PC-9 (cell line): ENCODE measurements at regions not wholly inside any gene's neighbourhood (a gene's known extent, or its start where the extent isn't known, plus 50 kb on each side); places are given as distances from the start of the nearest gene placed in this dataset.

ENCODE experiments used
- BruUV-seq: library from RNA; stranded (reverse); fragments of 400-500 nt; replicated peaks from 2 replicates; lab custom pipeline; 2021; lab: Mats Ljungman, UMichigan
- CTCF ChIA-PET: fragments of 300-600 bp; sonication (Branson Sonifier 250); formaldehyde crosslinking; loops from one replicate; lab custom pipeline; 2022; ENCODE audit warnings: antibody characterized with exemption; lab: Charles Lee
- POLR2A ChIA-PET: fragments of 300-600 bp; sonication (Branson Sonifier 250); formaldehyde crosslinking; loops from one replicate; lab custom pipeline; 2022; ENCODE audit warnings: antibody characterized with exemption; ENCODE audit not compliant: unreplicated experiment; lab: Charles Lee
- DNase-seq, 2 experiments: peaks; one replicate each; pipeline versions ENCODE4 v3.0.0 to v3.0.0-alpha.2; 2015 to 2022; ENCODE audit warnings: mixed read lengths in 1 of 2
- H2AFZ ChIP-seq: fragments of 200-600 bp; sonication (generic); 2 replicates; pipeline ENCODE4 v1.8.1; 2017; ENCODE audit warnings: antibody characterized with exemption
- H3F3A ChIP-seq: fragments of 200-600 bp; sonication (generic); 2 replicates; pipeline ENCODE4 v1.8.1; 2017; ENCODE audit warnings: antibody characterized with exemption, mild to moderate bottlenecking, low read depth; ENCODE audit not compliant: insufficient read depth
- H3K27ac ChIP-seq: fragments of 200-600 bp; sonication (generic); 2 replicates; pipeline ENCODE4 v1.6.1; 2016; ENCODE audit warnings: mixed run types
- H3K27me3 ChIP-seq: fragments of 200-600 bp; sonication (generic); 2 replicates; pipeline ENCODE4 v1.6.1; 2016; ENCODE audit warnings: low read depth, mixed run types; ENCODE audit not compliant: insufficient read depth
- H3K36me3 ChIP-seq: fragments of 200-600 bp; sonication (generic); 2 replicates; pipeline ENCODE4 v1.6.1; 2016; ENCODE audit warnings: low read depth, mixed run types
- H3K4me1 ChIP-seq: fragments of 200-600 bp; sonication (generic); replicated peaks from 2 replicates; pipeline ENCODE4 v1.6.1; 2016; ENCODE audit warnings: mixed run types; ENCODE audit not compliant: insufficient read depth
- H3K4me2 ChIP-seq: fragments of 200-600 bp; sonication (generic); 2 replicates; pipeline ENCODE4 v1.6.1; 2017; ENCODE audit warnings: mixed run types
- H3K4me3 ChIP-seq: fragments of 200-600 bp; sonication (generic); 2 replicates; pipeline ENCODE4 v1.6.1; 2016; ENCODE audit warnings: mixed run types
- H3K79me2 ChIP-seq: fragments of 200-600 bp; sonication (generic); 2 replicates; pipeline ENCODE4 v1.6.1; 2017; ENCODE audit warnings: low read depth, mixed run types
- H3K9me2 ChIP-seq: fragments of 200-600 bp; sonication (generic); 2 replicates; pipeline ENCODE4 v1.8.1; 2017; ENCODE audit warnings: mild to moderate bottlenecking; ENCODE audit not compliant: insufficient read depth
- H3K9me3 ChIP-seq: fragments of 200-600 bp; sonication (generic); 2 replicates; pipeline ENCODE4 v1.8.1; 2016; ENCODE audit warnings: low read depth; ENCODE audit not compliant: insufficient read depth
- H4K20me1 ChIP-seq: fragments of 200-600 bp; sonication (generic); 2 replicates; pipeline ENCODE4 v1.8.1; 2017; ENCODE audit not compliant: insufficient read depth
- EZH2 ChIP-seq: fragments of 200-600 bp; sonication (generic); IDR thresholded peaks from 2 replicates; pipeline ENCODE4 v1.8.0; 2017; ENCODE audit warnings: antibody characterized with exemption, low read depth
- intact Hi-C: fragments of 100-400 bp; cut with micrococcal nuclease; formaldehyde crosslinking; loops from one replicate; pipeline ENCODE4 v1.10.0; 2022; ENCODE audit not compliant: unreplicated experiment
- TF ChIP-seq, protein P1 (sequence below): fragments of 200-600 bp; sonication (generic); conservative IDR thresholded peaks from 2 replicates; pipeline ENCODE4 v1.6.1; 2017; ENCODE audit warnings: mixed run types, antibody characterized with exemption, mild to moderate bottlenecking, moderate library complexity

DNA sequence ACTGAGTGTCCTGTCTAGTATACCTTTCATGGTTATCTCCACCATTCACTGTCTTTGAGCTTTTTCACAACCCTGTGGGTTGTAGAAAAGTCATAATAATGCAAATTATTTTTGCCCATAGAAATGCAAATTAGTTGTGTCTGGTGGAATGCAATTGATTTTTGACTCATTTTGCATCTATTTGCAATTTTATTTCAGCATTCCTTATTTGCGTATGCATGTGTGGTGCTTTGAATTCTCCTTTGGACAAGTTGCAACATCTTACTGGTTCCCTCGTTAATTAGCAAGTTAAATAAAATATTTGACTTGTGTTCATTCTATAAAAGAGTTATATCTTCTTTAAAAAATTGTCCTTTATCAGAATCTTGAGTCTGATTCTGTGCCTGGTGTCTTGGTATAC lies 297.3 kb upstream of the CASK start:
- H3K79me2 ChIP-seq, result no peaks in the 10 kb centered on the region
- H4K20me1 ChIP-seq, result no peaks in the 10 kb centered on the region
- H3K4me1 ChIP-seq, result no peaks in the 10 kb centered on the region
- intact Hi-C loops, result no loop called here
- H3K36me3 ChIP-seq, result no peaks in the 10 kb centered on the region
- H3K27ac ChIP-seq, result no peak overlapping the region
- no peaks in the 10 kb centered on the region for H3F3A ChIP-seq
- no peak overlapping the region for H3K4me3 ChIP-seq
- H2AFZ ChIP-seq, result no peak overlapping the region
- POLR2A ChIA-PET, result no interaction called here
- H3K9me3 ChIP-seq, result no peaks in the 10 kb centered on the region
- TF ChIP-seq EZH2, result no peak
- TF ChIP-seq, protein P1, sequence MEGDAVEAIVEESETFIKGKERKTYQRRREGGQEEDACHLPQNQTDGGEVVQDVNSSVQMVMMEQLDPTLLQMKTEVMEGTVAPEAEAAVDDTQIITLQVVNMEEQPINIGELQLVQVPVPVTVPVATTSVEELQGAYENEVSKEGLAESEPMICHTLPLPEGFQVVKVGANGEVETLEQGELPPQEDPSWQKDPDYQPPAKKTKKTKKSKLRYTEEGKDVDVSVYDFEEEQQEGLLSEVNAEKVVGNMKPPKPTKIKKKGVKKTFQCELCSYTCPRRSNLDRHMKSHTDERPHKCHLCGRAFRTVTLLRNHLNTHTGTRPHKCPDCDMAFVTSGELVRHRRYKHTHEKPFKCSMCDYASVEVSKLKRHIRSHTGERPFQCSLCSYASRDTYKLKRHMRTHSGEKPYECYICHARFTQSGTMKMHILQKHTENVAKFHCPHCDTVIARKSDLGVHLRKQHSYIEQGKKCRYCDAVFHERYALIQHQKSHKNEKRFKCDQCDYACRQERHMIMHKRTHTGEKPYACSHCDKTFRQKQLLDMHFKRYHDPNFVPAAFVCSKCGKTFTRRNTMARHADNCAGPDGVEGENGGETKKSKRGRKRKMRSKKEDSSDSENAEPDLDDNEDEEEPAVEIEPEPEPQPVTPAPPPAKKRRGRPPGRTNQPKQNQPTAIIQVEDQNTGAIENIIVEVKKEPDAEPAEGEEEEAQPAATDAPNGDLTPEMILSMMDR, result no peak
- CTCF ChIA-PET, result no interaction called here
- BruUV-seq, result no TSS peak
- no peak for DNase-seq
- H3K27me3 ChIP-seq, result no peaks in the 10 kb centered on the region
- no peak overlapping the region for H3K4me2 ChIP-seq
- H3K9me2 ChIP-seq, result no peaks in the 10 kb centered on the region

- no peak for DNase-seq
- H3K9me2 ChIP-seq, result no peaks in the 10 kb centered on the region
- CTCF ChIA-PET, result no interaction called here
- BruUV-seq, result no TSS peak
- H3K27me3 ChIP-seq, result no peaks in the 10 kb centered on the region
- no peaks in the 10 kb centered on the region for H3K36me3 ChIP-seq
- no peaks in the 10 kb centered on the region for H3F3A ChIP-seq
- no peak overlapping the region for H3K27ac ChIP-seq
- H4K20me1 ChIP-seq, result no peaks in the 10 kb centered on the region
- no peak overlapping the region for H2AFZ ChIP-seq
- POLR2A ChIA-PET, result no interaction called here
- H3K4me3 ChIP-seq, result no peak overlapping the region
- intact Hi-C loops, result no loop called here
- no peak overlapping the region for H3K4me2 ChIP-seq
- H3K79me2 ChIP-seq, result no peaks in the 10 kb centered on the region
- no peaks in the 10 kb centered on the region for H3K9me3 ChIP-seq
- TF ChIP-seq EZH2, result no peak
- TF ChIP-seq, protein P1, result no peak
- no peaks in the 10 kb centered on the region for H3K4me1 ChIP-seq
These were observed 296.7 kb upstream of the CASK start for GRCh38 chrX:42220083-42220482.

DNA sequence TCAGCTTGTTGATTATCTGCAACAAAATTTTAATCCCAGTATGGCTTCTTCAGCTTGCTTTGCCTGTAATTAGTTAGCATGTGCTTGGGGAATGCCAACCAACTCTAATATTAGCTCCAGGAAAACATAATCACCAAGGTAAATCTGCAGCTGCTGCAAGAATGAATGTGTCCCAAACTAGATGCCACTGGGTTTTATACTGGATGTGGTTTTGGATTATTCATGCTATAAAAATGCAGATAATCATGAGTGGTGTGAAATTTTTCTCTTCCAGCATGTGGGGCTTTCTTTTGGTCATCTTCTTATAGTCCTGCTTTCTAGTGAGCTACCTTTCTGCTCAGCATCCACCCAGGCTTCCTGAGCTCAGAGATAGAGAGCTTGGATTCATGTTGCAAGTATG lies 295.9 kb upstream of the CASK start:
- no peaks in the 10 kb centered on the region for H3K27me3 ChIP-seq
- no peak overlapping the region for H3K4me3 ChIP-seq
- no peaks in the 10 kb centered on the region for H3K79me2 ChIP-seq
- no peak for DNase-seq
- no TSS peak for BruUV-seq
- H3K4me1 ChIP-seq, result no peaks in the 10 kb centered on the region
- H3K36me3 ChIP-seq, result no peaks in the 10 kb centered on the region
- H3K27ac ChIP-seq, result no peak overlapping the region
- H3K9me2 ChIP-seq, result no peaks in the 10 kb centered on the region
- intact Hi-C loops, result no loop called here
- no peaks in the 10 kb centered on the region for H3K9me3 ChIP-seq
- ChIA-PET CTCF (no interaction called here), POLR2A (no interaction called here)
- no peak overlapping the region for H3K4me2 ChIP-seq
- TF ChIP-seq EZH2, result no peak
- TF ChIP-seq, protein P1, result no peak
- no peaks in the 10 kb centered on the region for H4K20me1 ChIP-seq
- no peak overlapping the region for H2AFZ ChIP-seq
- H3F3A ChIP-seq, result no peaks in the 10 kb centered on the region
